H1 (cell line): ENCODE measurements at regions not wholly inside any gene's neighbourhood (a gene's known extent, or its start where the extent isn't known, plus 50 kb on each side); places are given as distances from the start of the nearest gene placed in this dataset.

Source experiments
- CHD1 ChIP-seq: IDR thresholded peaks from 2 replicates; pipeline ENCODE4 v1.6.1; 2012; ENCODE audit warnings: low read depth, low read length, improper control_type of control experiment
- CHD7 ChIP-seq: fragments of 300-600 bp; sonication (generic); IDR thresholded peaks from 2 replicates; pipeline ENCODE4 v1.7.1; 2012; ENCODE audit warnings: low read length, moderate library complexity, mild to moderate bottlenecking, inconsistent platforms; ENCODE audit not compliant: insufficient replicate concordance
- CREB1 ChIP-seq: IDR thresholded peaks from 2 replicates; pipeline ENCODE4 v1.6.1; 2012; ENCODE audit warnings: inconsistent platforms
- JUND ChIP-seq: IDR thresholded peaks from 2 replicates; pipeline ENCODE4 v1.6.1; 2011; ENCODE audit warnings: mild to moderate bottlenecking, improper control_type of control experiment, low read length
- POLR2AphosphoS5 ChIP-seq: IDR thresholded peaks from 2 replicates; pipeline ENCODE4 v1.6.1; 2011; ENCODE audit warnings: low read depth, low read length
- SAP30 ChIP-seq: fragments of 300-600 bp; sonication (generic); IDR thresholded peaks from 2 replicates; pipeline ENCODE4 v1.7.1; 2012; ENCODE audit warnings: low read length, moderate library complexity, mild to moderate bottlenecking, inconsistent platforms; ENCODE audit not compliant: insufficient read depth, insufficient replicate concordance

DNA sequence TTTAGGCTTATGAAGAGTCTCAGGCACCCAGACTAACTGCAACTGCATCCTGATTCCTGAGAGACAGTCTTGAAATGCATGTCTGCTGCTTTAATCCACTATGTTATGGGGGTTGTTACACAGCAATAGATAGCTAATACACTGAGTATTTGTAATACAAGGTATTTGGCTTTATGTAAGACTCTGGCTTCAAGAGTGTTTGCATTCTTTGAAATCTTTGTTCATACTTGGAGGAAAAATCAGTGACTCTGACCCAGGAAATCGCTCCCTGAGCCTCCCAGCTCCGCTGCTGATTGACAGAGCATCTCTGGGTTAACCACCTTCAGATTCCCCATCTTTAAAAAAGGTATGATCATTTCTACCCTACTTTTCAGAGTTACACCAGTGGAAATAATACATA is 133.9 kb downstream of the MTPAP start (continued):
- TF ChIP-seq CHD7 = no peak
- no peak for TF ChIP-seq POLR2AphosphoS5
- no peak for TF ChIP-seq CREB1
- TF ChIP-seq CHD1 = no peak
- TF ChIP-seq SAP30 = no peak
- no peak for TF ChIP-seq JUND
- TF ChIP-seq, all 59 proteins: peak for 0
